Astrocyte (in vitro differentiated cells and primary cell): ENCODE measurements at regions not wholly inside any gene's neighbourhood (a gene's known extent, or its start where the extent isn't known, plus 50 kb on each side); places are given as distances from the start of the nearest gene placed in this dataset.

ENCODE experiments used
- CTCF ChIP-seq: IDR thresholded peaks from 2 replicates; pipeline ENCODE4 v1.5.1; 2011; ENCODE audit warnings: low read depth, mild to moderate bottlenecking, inconsistent platforms, low read length, moderate library complexity; ENCODE audit not compliant: insufficient read depth
- EZH2 ChIP-seq: IDR thresholded peaks from 2 replicates; pipeline ENCODE4 v1.6.1; 2012; ENCODE audit warnings: mild to moderate bottlenecking, low read length, inconsistent platforms; ENCODE audit not compliant: insufficient read depth

- no peak for TF ChIP-seq CTCF
- TF ChIP-seq EZH2: no peak
These were observed 166.5 kb downstream of the PJA1 start for GRCh38 chrX:68998716-68999115.
